Activated CD8-positive, alpha-beta memory T cell treated with anti-CD3 and anti-CD28 coated beads for 48 hours (primary cell): ENCODE measurements at regions not wholly inside any gene's neighbourhood (a gene's known extent, or its start where the extent isn't known, plus 50 kb on each side); places are given as distances from the start of the nearest gene placed in this dataset.
"Not testable (repeated sequence)": the region's sequence is repeated elsewhere in the genome, so short reads cannot be mapped to it uniquely, and the experiment has no call there.

ENCODE experiments used
- DNase-seq, 3 experiments: peaks; one replicate each; pipeline ENCODE4 v3.0.0-alpha.2; 2020; ENCODE audit warnings: low read depth in 2 of 3, low spot score in 2 of 3

DNA sequence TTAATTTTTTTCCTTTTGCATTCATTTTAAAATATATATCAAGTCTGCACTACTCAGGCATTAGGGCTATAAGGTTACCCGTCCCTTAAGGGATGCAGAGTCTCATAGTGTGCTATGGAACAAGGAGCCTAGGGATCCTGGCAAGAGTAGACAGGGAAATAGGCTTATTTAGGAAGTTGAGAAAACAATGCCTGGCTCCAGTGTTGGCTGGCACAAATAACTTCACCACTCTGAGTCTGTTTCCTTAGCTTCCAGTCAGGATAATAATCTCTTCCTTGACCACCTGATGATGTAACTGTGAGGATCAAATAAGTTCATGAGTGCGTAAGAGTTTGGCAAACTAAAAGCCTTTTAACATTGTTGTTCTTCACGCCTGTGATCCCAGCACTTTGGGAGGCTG is 540.8 kb upstream of the IL12A start:
- no peak for DNase-seq

DNA sequence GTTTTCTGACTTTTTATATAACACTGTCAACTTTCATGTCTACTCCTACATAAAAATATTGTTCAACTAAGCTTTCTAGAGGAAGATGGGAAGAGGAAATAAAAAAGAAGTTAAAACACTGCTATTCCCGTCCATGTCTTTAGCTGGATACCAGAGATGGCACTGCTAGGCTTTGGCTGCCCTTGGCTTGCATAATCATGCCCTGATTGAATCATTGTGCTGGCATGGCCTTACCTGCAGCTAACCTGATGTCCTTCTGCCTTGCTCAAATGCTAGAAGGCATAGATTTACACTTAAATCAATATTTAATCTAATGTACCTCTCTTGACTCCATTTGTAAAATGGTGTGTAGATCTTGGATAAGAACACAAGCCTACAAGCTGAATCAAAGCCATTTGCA is 539.7 kb upstream of the IL12A start:
- no peak for DNase-seq

- no peak for DNase-seq
Measured at GRCh38 chr3:159451067-159451466, 537.6 kb upstream of the IL12A start.

DNA sequence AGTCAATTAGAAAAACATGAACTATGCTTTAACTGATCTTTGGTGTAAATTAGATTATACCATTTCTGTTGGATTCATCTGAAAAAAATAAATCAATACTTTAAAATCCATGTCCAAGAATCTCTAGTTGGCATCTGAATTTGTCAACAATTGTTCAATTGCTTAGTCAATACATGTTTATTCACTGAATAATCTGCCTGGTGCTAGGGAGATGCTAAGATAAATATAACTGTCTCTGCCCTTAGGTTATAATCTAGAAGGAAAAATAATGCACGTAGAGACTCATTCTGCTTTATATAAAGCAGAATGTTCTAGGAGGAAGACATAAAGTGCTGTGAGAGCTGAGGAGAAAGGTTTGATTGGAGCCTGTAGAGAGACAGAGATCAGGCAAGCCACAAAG is 537.2 kb upstream of the IL12A start:
- no peak for DNase-seq

- DNase-seq, result no peak
Measured at GRCh38 chr3:159453036-159453435, 535.6 kb upstream of the IL12A start.

DNA sequence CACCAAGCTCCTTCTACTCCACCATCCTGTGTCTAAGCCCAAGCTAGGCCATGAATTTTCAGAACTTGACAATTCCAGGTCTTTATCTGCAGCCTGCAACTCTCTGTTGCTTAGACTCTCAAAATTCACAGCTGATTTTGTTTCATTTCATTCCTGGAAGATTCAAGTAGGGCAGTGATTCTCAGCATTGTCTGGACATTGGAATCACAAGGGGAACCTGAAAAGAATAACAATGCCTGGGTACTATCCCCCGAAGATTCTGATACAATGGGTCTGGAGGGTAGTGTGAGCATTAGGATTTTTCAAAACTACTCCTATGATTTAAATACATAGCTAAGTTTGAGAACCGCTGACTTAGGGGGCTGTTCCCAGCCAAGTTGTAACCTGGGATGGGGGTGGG is 534.7 kb upstream of the IL12A start:
- no peak for DNase-seq

DNA sequence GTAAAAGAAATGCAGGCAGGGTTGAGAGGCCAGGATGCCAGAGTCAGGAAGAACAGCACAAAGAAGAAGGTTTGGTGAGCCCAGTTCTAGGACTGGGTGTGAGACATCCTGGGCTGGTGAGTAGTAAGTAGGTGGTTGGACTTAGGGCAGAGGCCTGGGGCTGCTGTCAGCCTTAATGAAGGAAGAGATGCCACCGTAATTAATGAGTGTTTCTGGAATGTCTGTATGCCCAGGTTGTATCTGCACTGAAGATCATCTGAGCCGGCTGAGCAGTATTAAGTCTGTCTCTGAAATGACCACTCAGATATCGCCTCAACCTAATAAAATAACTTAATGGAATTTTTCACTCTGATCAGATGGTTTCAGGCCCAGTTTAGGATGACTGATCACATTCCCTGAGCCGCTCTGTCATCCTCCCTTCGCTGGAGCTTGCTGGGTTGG is 532.9 kb upstream of the IL12A start:
- no peak for DNase-seq

- DNase-seq, result no peak
Measured at GRCh38 chr3:159458010-159458409, 530.6 kb upstream of the IL12A start.

GRCh38 chr3:159458982-159459381 is 529.7 kb upstream of the IL12A start:
- DNase-seq, result no peak

DNA sequence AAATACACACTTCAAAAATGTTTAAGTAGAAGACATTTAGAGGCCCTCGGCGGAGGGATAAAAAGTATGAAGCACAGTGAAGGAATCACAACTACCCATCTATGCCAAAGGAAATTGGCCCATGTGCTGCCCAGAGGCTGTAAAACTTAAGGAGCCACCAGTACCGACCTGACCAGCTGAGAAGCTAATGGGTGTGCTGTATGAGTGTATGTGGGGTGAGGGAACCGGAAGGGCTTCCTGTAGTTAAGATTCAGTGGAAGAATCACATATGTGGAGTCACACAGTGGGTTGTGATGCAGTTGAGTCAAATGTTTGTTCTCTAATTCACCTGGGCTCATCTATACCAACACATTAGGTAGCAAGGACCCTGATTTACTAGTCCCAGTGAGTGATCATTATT is 516.0 kb upstream of the IL12A start:
- no peak for DNase-seq

GRCh38 chr3:159473206-159473605 is 515.4 kb upstream of the IL12A start:
- DNase-seq, result no peak

- DNase-seq, result no peak
Measured at GRCh38 chr3:159480046-159480445, 508.6 kb upstream of the IL12A start.

GRCh38 chr3:159482241-159482993 is 506.2 kb upstream of the IL12A start:
- no peak for DNase-seq

DNA sequence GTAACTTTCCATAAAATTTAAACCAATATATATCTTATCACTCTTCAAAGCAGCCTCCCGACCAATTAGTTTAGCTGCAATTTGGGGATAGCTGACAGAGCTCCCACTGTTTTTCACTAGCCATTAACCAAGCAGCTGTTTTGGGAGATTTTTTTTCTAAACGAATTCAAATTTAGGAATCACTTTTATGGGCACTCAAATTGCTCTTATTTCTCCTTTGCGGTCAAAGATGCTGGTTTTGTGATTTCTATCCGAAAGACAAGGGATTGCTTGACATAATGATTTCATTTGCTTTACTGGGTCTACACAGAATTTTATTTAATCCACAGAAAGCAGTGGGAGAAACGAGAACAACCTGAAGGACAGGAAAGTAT is 505.7 kb upstream of the IL12A start:
- no peak for DNase-seq

GRCh38 chr3:159486580-159486979 is 502.1 kb upstream of the IL12A start:
- DNase-seq, result no peak

GRCh38 chr3:159487304-159487703 is 501.3 kb upstream of the IL12A start:
- DNase-seq, result no peak

DNA sequence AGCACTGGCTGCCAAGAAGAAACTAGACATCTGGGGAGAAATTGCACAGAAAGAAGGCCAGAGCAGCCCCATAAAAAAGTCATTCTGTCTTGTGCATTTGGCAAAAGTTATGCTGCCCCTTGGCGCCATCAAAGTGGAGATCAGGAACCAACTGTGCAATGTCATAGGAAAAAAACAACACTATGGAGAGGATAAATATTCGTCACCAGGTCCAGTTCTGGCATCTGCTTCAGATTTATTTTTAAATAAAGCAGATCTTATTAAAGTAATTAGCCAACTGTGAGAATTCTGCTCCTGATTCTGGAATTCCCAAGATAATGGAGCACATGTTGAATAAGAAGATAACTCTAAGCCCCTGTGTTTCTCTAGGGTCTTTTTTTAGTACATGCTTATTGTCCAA is 500.0 kb upstream of the IL12A start:
- DNase-seq, result no peak

DNA sequence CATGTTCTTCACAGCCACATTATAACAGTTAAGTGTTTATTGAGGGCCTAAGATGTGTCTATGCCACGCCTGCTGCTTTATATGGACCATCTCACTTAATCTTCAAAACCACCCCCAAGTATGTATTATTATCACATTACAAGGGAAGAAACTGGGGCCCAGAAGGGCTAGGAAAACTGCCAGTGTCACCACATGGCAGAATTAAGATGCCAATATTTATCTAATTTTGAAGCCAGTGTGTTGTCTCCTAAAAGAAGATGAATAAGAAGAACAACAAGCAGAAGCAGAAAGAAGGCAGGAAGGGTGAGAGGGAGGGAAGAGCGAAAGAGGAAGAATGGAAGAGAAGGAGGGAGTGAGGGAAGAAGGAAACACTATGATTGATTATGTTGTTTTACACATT is 491.3 kb upstream of the IL12A start:
- no peak for DNase-seq

DNA sequence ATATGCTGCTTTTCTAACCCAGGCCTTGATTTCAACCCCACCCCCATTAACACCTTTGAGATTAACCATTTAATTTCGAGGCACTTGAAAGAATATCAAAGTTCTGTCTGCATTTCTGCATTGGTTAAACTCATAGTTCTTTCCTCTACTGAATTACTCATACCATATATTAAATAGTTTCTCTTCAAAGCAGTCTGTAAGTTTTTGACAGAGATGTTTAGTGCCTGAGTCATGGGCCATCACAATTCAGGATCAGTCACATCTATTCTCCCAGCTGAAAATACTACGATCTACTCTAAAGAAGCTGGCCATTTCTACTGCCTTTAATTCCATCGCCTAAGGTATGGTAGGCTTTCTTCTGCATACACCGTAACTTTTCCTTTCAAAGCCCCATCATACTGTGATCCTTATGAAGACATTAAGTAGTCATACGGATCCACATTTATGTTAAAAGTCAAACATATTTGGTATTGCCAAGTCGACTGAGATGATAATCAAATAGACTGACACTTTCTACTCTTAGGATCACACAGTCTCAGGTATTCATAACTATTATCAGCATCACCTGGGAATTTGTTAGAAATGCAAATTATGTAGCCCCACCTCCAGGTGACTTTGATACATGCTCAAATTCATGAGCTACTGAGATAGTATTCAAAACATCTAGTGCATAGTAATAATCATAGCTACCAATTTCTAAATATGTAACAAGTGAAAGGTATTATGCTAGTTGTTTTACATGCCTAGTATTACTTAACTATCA is 489.4 kb upstream of the IL12A start:
- no peak for DNase-seq

- no peak for DNase-seq
Measured at GRCh38 chr3:159501029-159501428, 487.6 kb upstream of the IL12A start.

DNA sequence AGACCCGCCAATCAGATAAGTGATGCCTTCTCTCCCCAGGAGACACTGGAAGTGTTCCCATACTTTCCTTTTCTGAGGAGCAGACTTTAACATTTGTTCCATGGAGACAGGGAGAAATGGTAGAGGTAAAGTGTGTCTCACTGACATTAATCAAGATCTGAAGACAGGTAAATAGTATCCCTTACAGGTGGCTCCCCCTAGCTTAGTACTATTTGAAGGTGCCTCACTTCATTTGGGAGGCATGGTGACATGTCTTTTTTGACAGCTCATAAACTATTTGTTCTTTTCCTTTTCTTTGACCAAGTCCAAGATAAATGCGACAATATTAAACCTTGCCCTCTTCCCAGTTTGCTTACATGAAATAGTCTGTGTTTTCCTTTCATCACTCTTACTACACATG is 485.6 kb upstream of the IL12A start:
- no peak for DNase-seq

GRCh38 chr3:159510988-159511387 is 477.6 kb upstream of the IL12A start:
- not testable (repeated sequence) for DNase-seq

DNA sequence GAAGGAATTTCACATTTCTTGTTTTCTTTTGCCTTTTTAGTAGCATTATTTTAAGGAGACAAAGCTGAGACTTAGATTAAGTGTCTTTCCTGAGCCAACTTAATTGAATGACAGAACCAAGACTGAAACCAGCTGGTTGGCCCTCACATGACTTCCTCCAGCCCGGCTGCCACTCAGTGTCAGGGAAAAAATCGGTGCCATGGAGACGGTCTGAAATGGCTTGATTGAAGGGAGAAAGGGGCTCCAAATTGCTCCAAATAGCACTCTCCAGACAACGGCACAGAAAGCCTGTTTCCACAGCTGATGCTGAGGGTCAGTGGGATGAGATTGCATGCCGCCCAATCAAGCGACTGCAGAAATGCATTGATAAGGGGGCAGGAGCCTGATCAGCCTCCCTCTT is 475.2 kb upstream of the IL12A start:
- no peak for DNase-seq
